Stimulated activated CD4-positive, alpha-beta T cell treated with anti-CD3 and anti-CD28 coated beads, Interleukin-2, amount 100 ng/mL, for 48 hours (primary cell): ENCODE measurements at regions not wholly inside any gene's neighbourhood (a gene's known extent, or its start where the extent isn't known, plus 50 kb on each side); places are given as distances from the start of the nearest gene placed in this dataset.
"Not testable (repeated sequence)": the region's sequence is repeated elsewhere in the genome, so short reads cannot be mapped to it uniquely, and the experiment has no call there.

Source experiments
- DNase-seq, 2 donors: peaks; one replicate each; pipeline ENCODE4 v3.0.0-alpha.2; 2020

DNA sequence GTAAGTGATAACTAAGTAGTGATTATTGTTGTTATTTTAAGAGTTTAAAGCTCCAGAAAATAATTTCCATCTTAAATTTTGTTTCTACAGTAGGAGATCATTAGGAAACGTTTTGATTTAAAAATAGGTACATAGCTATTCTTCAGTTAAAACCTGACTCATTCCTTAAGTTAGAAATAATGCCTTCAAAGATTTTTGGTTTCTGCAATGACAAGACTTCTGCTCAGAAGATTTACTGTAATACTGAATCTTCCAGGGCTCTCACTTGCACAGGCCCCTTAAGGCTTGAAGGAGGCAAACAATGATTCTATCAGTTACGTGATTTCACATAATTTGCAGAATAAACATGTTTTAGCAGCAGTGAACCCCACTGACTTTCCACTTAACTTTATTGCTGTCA, 333.7 kb downstream of the RAD51AP2 start:
- DNase-seq = no peak

DNA sequence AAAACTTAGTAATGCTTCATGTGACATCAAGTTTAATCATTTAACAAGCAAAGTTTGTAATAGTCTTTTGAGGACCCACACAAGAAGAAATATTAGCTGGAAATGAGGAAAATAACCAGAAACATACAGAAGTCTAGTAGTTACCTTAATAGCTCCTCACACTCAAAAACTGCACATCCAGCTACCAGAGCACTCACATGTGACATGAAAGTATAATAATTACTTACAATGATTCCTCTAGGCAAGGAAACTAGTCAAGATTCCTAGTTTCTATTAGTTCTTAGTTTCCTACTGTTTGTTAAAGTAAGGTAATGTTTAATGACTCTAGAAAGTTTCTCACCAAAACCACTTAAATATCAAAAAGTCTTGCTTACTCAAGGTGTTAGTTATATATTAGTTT, 335.8 kb downstream of the RAD51AP2 start:
- DNase-seq = no peak

DNA sequence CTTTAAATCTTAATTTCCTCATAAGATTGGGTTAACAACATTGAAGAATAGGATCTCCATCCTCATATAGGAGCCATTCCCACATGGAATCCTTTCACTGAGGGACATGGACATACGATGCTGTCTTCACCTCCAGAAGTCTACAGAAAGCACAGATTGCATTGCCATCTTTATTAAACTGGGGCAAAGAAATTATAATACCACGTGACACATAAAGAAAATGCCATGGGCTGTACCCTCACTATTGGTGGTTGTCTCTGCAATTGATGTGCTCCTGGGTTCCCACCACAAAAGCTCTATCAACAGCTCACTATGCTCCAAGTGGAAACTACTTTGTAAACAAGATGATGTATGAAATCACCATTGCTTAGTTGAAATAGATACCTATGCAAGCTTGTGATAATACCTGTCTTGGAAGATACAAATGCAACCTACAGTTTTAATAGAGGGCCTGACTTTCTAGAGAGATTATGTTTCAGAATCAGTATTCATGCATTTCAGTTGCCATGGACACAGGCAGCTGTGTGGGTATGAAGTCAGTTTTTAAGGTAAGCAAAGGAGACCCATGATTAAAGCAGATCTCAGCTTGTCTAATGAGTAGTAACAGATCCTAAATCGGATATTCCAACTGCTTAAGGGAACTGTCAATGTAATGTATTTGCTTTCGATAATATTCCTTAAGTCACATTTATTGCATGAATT, 337.0 kb downstream of the RAD51AP2 start:
- DNase-seq = no peak

DNA sequence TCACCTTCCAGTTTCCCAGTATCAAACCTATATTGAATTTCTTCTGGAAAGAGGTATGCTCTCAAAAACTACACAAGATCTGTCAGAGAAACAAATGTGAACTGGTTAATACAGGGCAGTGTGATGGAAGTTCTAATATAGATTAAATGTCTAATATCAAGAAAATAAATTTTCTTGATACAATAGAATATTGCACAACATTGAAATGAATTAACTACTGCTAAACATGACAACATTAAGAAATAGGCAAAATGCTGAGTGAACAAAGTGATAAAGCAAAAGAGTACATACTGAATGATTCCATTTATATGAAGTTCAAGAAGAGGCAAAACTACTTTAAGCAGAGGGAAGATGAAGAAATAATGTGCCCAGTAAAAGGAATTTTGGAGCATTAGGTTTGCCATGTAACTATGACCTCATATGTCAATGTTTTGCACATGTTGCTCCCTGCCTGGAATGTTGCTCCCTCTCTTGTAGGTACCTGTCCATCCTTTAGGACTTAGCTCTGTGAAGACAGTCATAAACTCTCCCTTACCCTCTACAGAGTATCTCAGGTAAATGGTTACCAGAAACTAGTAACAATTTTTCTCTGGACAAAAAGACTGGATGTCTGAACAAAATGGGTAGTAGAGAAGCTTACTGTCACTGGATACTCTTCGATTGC, 339.0 kb downstream of the RAD51AP2 start:
- no peak for DNase-seq

DNA sequence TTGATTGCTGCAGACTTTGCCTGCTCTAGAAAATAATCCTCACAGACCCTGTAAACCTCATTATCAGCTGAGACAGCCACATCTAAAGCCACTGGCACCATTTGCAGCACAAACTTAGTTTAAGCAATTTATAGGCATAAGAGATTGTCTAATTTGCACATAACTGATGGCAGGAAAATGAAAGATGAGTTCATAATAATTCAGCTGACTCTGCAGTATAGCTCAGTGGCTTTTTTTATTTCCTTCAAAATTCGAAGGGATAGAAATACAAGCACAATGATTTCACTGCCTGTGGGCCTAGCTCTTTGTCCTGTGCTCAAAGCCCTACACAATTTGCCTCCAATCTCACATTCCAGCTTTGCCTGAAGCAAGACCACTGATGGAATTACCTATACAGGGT, 341.2 kb downstream of the RAD51AP2 start:
- no peak for DNase-seq

DNA sequence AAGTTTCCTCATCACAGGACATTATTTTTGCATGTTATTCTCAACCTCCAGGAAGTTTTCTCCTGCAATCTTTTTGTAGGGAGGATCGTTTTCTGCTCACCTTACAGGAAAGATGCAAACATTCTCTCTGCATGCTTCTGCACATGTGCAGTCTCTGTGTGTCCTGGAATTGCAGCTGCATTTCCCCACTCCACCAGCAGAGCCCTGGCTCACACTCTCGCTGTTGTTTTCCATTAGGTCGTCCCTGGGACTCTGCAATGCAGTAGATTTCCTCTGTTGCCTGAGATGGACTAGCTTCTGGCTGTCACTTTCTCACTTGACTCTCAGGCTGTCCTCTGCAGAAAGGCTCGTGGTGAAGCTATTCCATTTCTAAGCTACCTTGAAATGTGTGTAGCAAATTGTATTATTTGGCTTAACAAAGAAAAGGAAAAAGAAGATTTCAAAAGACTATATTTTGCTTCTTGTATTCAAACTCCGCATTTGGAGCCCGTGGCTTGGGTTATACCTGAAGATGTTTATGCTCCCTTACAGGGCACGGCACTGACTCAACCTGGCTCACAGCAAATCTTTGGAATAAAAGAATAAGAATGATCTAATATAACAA, 346.7 kb downstream of the RAD51AP2 start:
- no peak for DNase-seq

DNA sequence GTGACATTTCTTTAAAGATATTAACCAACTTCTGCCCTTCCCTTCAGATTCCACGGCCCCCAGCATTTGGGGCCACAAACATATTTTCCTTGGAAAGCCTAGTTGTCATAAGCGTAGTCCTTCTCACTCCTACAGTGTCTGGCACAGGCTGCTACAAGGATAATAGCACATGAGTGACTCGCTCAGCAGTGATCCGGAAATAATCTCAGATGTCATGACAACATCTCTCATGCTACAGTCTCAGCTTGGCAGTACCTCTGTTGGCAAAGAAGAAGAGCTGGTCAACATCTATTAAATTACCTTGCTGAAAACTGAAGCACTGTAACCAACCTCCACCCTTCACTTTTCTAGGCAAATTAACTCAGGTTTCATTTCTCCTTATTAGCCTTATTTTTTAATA, 351.7 kb downstream of the RAD51AP2 start:
- DNase-seq = no peak

DNA sequence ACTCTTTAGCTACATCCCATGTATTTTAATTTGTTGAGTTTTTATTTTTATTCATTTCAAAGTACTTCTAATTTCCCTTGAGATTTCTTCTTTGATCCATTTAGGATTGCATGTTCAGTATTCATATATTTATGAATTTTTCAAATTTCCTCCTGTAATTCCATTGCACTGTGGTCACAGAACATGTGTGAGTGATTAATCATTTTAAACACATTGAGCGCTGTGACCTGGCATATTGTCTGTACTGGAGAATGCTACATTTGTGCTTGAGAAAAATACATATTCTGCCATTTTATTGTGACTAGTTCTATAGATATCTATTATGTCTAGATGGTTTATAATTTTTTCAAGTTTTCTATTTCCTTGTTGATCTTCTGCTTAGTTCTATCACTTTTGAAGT, 353.7 kb downstream of the RAD51AP2 start:
- no peak for DNase-seq

DNA sequence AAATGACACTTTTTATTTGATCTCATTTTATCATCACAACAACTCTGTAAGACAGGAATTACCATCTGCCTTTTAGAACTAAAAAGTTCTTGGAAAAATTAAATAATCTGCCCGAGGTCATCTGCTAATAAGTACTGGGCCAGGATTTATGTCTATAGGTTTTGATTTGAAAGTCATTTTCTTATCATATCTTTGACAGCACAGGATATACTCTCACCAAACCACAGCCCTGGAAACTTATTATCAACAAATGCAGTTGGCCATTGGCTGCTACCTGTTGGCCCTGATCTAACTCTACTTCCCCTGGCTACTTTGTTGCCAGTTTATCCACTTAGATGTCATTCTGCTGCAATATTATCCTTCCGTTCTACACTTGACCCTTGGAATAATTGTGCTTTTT, 354.6 kb downstream of the RAD51AP2 start:
- no peak for DNase-seq

DNA sequence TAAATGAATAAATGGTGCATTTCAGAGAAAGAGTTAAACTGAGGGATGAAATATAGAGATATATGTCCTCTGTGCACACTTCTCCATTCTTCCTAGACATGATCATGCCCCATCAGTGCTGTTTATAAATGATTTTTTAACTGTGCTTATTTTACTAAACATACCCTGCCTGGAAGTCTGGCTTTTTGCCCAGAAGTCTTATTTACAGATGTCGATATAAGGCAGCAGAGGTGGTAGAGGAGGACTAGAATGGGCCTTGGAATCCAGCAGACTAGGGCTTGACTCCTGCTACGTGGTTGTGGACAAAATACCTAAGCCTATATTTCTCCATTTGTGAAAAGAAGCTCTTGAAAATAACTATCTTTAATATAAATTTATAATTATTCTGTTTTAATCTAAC, 355.5 kb downstream of the RAD51AP2 start:
- no peak for DNase-seq

DNA sequence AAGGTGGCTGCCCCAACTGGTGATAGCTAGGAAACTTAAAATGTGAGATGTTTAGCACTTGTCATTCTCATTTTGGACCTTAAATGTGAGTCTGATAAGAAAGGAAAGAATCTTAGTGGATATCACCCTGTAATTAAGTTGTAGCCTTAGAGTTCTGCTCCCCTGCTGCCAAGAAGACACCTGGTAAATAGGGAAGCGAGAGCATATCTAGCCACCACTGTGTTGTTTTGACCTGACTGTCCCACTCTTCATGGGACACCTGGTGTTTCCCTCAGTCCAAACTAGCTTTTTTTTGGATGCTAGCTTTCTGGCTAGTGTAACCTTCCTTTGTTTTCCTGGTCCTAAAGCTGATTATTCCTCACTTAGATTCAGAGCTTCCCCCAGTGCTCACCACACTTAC, 357.6 kb downstream of the RAD51AP2 start:
- DNase-seq = no peak

DNA sequence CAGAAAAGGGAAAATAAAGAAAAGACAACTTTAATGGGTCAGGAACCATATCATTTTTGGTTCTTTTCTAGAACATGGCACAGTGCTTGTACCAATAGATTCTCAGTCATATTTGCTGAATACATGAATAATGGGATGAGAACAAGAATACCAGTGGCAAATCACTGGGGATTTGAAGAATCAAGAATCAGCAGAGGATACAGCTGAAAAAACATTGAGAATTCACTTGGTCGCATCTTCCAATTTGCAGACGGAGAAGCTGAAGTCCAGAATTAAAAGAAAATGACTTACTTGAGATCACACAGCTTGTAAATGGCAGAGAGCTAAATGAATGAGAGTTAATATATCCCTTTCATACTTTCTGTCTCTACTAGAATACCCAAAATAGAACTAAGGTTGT, 362.2 kb downstream of the RAD51AP2 start:
- DNase-seq = no peak

DNA sequence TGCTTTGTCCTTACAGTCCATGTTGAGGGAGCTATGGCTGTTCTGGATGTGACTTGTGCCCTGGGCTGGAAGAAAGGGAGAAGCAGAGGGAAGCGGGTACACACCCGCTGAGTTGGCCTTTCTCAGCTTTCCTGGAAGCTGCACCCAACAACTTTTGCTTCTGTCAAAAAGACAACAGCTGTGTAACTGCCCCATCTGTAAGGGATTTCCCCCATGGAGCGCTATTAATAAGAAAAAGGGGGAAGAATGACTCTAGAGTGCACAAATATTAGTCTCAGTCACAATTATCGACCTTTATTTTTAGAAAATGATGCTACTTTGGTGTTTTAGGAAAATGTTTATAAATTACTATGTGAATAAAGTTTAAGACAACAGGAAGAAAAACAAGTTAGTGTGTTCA, 368.3 kb downstream of the RAD51AP2 start:
- no peak for DNase-seq

DNA sequence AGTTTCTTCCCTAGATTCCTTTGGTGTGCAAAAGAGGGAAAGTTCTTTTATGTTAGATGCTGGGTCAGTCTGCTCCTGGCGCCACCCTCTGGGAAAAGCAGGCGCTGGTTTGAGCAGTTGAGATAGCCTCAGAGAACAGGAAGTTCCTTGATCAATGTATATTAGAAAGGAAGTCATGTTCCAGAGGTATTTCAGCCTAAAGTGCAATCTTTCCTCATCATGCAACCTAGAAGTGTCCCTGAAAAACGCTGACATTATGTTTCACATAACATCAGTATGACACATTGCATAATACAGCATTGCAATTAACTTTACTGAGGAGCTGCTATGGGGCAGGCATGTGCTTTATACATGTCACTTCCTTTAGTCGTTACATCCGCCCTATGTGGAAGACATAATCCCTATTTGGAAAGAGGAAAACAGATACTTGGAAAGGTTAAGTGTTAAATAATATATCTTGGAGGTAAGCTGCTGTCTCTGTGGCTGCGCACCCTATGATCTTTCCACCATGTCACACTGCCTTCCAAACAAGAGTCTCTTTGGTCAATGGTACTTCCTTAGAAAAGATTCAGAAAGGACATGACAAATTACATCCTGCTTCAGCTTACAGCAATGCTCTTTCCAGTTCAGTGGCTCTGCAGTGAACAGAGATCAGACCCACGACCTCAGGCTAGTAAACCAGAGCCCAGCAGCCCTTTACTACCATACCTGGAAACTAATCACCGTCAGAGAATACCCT, 369.7 kb downstream of the RAD51AP2 start:
- DNase-seq = no peak

DNA sequence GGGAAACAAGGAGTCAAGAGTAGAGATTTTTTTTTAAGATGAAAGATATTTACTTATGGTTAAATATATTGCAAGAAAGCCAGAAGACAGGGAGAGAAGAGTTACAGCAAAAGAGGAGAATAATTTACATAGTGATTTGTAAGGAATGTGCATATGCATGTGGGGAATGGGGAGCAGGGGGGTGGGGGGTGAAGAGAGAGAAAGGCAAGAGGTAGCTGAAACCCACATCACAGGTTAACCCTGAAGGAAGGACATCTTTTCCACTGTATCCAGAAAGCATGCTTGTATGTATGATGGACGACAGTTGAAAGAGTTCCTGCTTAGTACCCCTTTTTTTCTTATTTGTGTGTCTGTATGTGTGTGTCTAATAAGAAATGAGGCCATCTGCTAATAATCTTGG, 371.9 kb downstream of the RAD51AP2 start:
- no peak for DNase-seq

DNA sequence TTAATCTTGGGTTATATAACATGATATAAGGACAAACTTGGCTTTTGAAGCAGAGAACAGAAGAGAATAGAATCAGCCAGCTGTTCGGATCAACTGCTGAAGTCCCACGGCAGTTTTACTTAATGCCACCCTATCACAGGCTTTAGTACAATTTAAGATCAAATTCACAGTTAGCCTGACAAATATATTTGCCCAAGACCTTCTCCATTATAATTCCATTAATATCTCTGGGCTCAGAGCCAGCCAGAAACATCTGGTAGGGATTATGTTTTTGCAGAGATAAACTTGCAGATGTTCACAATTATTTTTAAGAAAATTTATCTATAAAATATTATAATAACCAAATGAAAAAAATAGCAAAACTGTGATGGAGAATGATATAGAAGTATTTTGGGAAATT, 381.4 kb downstream of the RAD51AP2 start:
- no peak for DNase-seq

DNA sequence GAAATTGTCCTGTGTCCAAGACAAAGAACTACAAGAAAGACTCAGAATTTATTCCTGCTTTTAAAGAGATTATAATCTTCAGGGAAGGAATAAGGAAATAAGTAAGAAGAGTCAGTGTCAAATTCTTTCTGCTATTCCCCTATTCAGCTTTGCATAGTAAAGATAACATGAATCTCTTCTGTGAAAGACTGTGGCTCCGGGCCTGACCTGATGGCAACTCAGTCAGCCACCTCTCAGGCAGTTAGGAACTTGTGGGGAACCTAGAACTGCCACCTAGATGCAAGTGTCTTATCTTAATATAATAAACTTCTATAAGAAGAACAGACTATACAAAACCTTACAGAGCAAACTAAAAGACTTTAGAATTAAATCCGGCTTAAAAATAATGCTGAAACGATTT, 382.0 kb downstream of the RAD51AP2 start:
- no peak for DNase-seq

DNA sequence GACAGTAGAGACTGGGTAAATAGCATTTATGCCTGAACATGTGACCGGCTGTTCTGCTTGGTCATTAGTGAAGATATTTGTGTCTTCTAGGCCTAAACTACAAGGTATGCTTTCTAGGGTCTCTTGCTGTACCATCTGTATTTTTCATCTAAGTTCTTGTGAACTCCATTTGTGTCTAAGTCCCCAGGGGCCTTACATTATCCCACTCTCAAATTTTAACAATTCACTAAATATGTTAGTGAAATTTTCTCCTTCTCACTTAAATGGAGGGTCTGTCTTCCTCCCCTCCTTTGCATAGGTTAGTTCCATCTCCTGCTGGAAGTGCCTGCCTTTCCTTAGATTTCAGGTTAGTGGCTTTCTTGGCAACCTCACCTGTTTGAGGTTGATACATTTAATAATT, 382.6 kb downstream of the RAD51AP2 start:
- DNase-seq = no peak

DNA sequence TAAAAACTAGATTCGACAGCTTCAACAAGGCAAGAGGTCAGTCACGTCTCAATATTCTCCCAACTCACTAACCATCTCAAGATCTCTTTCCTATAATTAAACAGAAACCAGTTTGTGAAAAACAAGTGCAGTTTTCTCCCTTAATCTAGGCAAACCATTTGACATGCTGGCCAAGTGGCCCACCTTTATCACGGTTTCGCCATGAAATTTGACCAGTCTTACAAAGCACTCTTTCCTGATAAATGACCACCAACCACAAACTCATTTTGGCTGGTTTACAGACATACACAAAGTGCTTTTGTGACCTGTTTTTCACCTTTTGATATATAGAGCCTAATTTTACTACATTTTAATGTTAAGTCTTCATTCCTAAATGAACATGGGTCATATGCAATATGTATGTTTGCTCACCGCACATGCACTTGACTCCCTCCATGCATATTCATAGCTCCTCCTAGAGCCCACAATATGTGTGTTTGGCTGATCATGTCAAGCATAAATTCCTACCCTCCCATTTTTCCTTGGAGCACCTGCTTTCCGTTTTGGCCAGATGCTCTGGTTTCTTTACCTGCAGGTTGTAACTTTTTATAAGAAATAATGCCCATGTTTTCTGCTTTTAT, 385.1 kb downstream of the RAD51AP2 start:
- no peak for DNase-seq

DNA sequence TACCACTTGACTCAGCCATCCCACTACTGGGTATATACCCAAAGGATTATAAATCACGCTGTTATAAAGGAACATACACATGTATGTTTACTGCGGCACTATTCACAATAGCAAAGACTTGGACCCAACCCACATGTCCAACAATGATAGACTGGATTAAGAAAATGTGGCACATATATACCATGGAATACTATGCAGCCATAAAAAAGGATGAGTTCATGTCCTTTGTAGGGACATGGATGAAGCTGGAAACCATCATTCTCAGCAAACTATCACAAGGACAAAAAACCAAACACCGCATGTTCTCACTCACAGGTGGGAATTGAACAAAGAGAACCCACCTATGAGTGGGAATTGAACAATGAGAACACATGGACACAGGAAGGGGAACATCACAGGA, 387.6 kb downstream of the RAD51AP2 start:
- not testable (repeated sequence) for DNase-seq

DNA sequence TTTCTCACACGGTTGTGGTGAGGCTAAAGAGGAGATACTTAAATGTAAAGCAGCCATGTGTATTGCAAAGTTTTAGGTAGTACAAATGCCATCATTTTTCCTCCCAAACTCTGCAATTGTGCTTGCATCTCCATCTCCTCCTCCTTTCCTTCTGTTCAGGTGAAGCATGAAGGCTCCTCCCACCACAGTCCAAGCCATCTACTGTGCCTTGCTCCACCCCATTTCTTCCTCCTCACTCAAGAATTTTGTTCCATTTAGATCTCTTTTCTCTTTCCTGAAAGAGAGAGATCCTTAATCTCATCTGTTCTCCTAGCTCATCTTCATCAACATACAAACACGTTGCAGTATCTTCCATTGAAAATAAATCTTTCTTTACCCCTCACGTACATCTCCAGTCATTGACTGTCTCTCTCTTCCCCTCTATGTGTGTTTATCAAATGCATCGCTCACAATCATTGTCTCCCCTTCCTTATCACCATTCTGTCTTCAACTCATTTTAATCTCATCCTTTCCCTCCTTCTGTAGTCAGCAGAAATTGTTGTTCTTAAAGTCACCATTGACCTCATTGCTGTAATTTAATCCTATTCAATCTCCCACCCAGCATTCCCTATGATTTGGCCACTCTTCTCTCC, 392.1 kb downstream of the RAD51AP2 start:
- no peak for DNase-seq

DNA sequence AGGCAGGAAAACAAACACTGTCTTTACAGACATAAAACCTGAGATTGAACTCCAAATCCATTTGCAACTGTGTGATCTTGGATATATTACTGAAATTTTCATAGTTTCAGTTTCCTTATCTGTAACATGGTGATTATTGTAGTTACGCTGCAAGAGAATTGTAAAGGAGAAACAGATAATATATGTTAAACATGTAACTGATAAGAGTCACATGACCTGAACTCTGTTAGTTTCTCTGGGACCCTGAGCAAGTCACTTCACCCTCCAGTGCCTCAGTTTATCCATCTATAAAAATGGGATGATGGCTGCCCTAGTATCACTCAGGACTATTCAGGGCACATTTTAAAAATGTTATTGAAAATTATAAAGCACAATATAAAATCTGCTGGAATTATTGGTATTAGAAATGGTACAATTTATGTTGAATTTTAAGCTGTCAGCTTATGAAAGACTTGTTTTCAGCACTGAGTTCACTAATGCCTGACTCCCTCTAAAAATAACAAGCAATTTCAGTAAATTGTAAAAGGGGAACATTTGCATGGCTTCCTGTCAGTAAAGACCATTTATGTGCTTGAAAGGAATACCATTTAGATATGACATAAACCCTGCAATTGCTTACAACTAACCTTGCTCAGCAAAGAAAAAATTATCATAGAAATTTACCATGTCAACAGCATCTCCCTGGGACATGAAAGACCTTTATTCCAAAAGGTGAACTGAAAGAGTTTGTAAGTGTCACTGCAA, 393.5 kb downstream of the RAD51AP2 start:
- no peak for DNase-seq
